Endothelial cell of umbilical vein (primary cell): ENCODE measurements at regions not wholly inside any gene's neighbourhood (a gene's known extent, or its start where the extent isn't known, plus 50 kb on each side); places are given as distances from the start of the nearest gene placed in this dataset.

ENCODE experiments used
- BruUV-seq: library from RNA; stranded (reverse); fragments of 400-500 nt; replicated peaks from 2 replicates; lab custom pipeline; 2021; lab: Mats Ljungman, UMichigan
- CTCF ChIA-PET: fragments of 300-600, 350-600 bp; sonication (Branson Sonifier 250); formaldehyde crosslinking; loops from one replicate; lab custom pipeline; 2021; ENCODE audit warnings: antibody characterized with exemption, inconsistent platforms; lab: Charles Lee
- POLR2A ChIA-PET: fragments of 300-600, 350-600 bp; sonication (Branson Sonifier 250); formaldehyde crosslinking; loops from one replicate; lab custom pipeline; 2021; ENCODE audit warnings: antibody characterized with exemption, inconsistent platforms; lab: Charles Lee
- DNase-seq: peaks from one replicate; pipeline ENCODE4 v3.0.0-alpha.2; 2011; ENCODE audit warnings: low read depth, low spot score
- FAIRE-seq: peaks from 2 replicates; lab custom pipeline; 2011; peaks lifted over from hg19 to GRCh38; lab: Jason Lieb, UNC
- H2AFZ ChIP-seq: 2 replicates; pipeline ENCODE4 v1.6.0; 2012; ENCODE audit warnings: low read depth, low read length, control low read depth, inconsistent platforms
- H3K27ac ChIP-seq: 2 replicates; pipeline ENCODE4 v1.5.1; 2011; ENCODE audit warnings: low read depth, mild to moderate bottlenecking, control low read depth, low read length, moderate library complexity; ENCODE audit not compliant: insufficient read depth
- H3K27me3 ChIP-seq, 2 experiments: 2 replicates each; pipeline versions ENCODE4 v1.6.0 to v1.6.1; 2011; ENCODE audit warnings: low read length in 2 of 2, mixed read lengths in 1 of 2; ENCODE audit not compliant: control insufficient read depth in 2 of 2, insufficient read depth in 2 of 2
- H3K36me3 ChIP-seq, 2 experiments: 2 replicates in 1 of 2; 3 replicates in 1 of 2; pipeline ENCODE4 v1.5.1; 2011; ENCODE audit warnings: low read length in 2 of 2, mild to moderate bottlenecking in 1 of 2, moderate library complexity in 1 of 2; ENCODE audit not compliant: control insufficient read depth in 2 of 2, insufficient read depth in 2 of 2; ENCODE audit errors: extremely low read depth in 1 of 2
- H3K4me1 ChIP-seq: 3 replicates; pipeline ENCODE4 v1.5.1; 2011; ENCODE audit warnings: mild to moderate bottlenecking, low read length; ENCODE audit not compliant: control insufficient read depth, insufficient read depth; ENCODE audit errors: extremely low read depth
- H3K4me2 ChIP-seq: 2 replicates; pipeline ENCODE4 v1.6.1; 2011; ENCODE audit warnings: low read length, control low read depth, mixed read lengths; ENCODE audit not compliant: insufficient read depth
- H3K4me3 ChIP-seq, 3 experiments: fragments of 200-600 bp in 1 of 3; sonication (generic), shearing (Covaris generic) in 1 of 3; replicated peaks in 1 of 3; 2 replicates each; pipeline ENCODE4 v1.5.1; 2011 to 2016; ENCODE audit warnings: control low read depth in 3 of 3, low read length in 3 of 3, mild to moderate bottlenecking in 2 of 3, inconsistent platforms in 1 of 3, low read depth in 1 of 3, moderate library complexity in 1 of 3; ENCODE audit not compliant: insufficient read depth in 1 of 3
- H3K79me2 ChIP-seq: 2 replicates; pipeline ENCODE4 v1.6.0; 2012; ENCODE audit warnings: low read length, inconsistent platforms; ENCODE audit not compliant: control insufficient read depth, insufficient read depth
- H3K9ac ChIP-seq: replicated peaks from 2 replicates; pipeline ENCODE3; 2011; ENCODE audit warnings: low read length, control low read depth; ENCODE audit not compliant: insufficient read depth; ENCODE audit errors: extremely low read depth
- H3K9me1 ChIP-seq: replicated peaks from 3 replicates; pipeline ENCODE4 v1.6.0; 2011; ENCODE audit warnings: mild to moderate bottlenecking, low read length; ENCODE audit not compliant: control insufficient read depth, insufficient read depth; ENCODE audit errors: extremely low read depth
- H3K9me3 ChIP-seq: replicated peaks from 2 replicates; pipeline ENCODE4 v1.5.1; 2012; ENCODE audit warnings: low read length, inconsistent platforms; ENCODE audit not compliant: control insufficient read depth, insufficient read depth
- H4K20me1 ChIP-seq: replicated peaks from 2 replicates; pipeline ENCODE3; 2011; ENCODE audit warnings: mild to moderate bottlenecking, low read length; ENCODE audit not compliant: control insufficient read depth, insufficient read depth; ENCODE audit errors: extremely low read depth
- CTCF ChIP-seq, 2 donors: IDR thresholded peaks; 1 replicate in 1 of 2; 2 replicates in 1 of 2; pipeline ENCODE4 v1.5.1; 2011; ENCODE audit warnings: low read length in 2 of 2, mild to moderate bottlenecking in 2 of 2, moderate library complexity in 2 of 2, control low read depth in 1 of 2, inconsistent platforms in 1 of 2, low read depth in 1 of 2; ENCODE audit not compliant: insufficient read depth in 1 of 2; ENCODE audit errors: extremely low read depth in 1 of 2
- EZH2 ChIP-seq: IDR thresholded peaks from 2 replicates; pipeline ENCODE4 v1.6.1; 2012; ENCODE audit warnings: borderline replicate concordance, low read depth, mild to moderate bottlenecking, moderate library complexity, low read length, inconsistent platforms; ENCODE audit not compliant: severe bottlenecking
- FOS ChIP-seq: IDR thresholded peaks from 2 replicates; pipeline ENCODE4 v1.6.1; 2011; ENCODE audit warnings: mild to moderate bottlenecking, low read length, moderate library complexity, borderline replicate concordance; ENCODE audit not compliant: insufficient read depth
- JUN ChIP-seq: IDR thresholded peaks from 2 replicates; pipeline ENCODE4 v1.6.1; 2011; ENCODE audit warnings: borderline replicate concordance, low read depth; ENCODE audit not compliant: insufficient read length, insufficient read depth
- MYC ChIP-seq: IDR thresholded peaks from one replicate; pipeline ENCODE4 v1.6.1; 2011; ENCODE audit warnings: mild to moderate bottlenecking, low read depth, low read length
- POLR2A ChIP-seq: IDR thresholded peaks from 2 replicates; pipeline ENCODE4 v1.6.1; 2012; ENCODE audit warnings: low read depth, mild to moderate bottlenecking, control low read depth, low read length
- POLR2AphosphoS5 ChIP-seq: IDR thresholded peaks from 2 replicates; pipeline ENCODE4 v1.6.1; 2012; ENCODE audit warnings: low read depth, mild to moderate bottlenecking, control low read depth, low read length, moderate library complexity; ENCODE audit not compliant: insufficient read depth
- dilution Hi-C: fragments of 300-500 bp; cut with MboI; formaldehyde crosslinking; loops from one replicate; pipeline ENCODE4 v1.15.0; 2019; ENCODE audit warnings: low sequenced_read_pairs; ENCODE audit not compliant: extremely low pct_ligation_motif_present
- intact Hi-C: fragments of 100-400 bp; cut with micrococcal nuclease; formaldehyde crosslinking; loops from one replicate; pipeline ENCODE4 v1.10.0; 2022

- H3K4me1 ChIP-seq: no peaks in the 10 kb centered on the region
- dilution Hi-C loops: no loop called here
- POLR2A ChIA-PET: no interaction called here
These were observed 117.1 kb upstream of the FAM13C start for GRCh38 chr10:59479426-59479825.

More at GRCh38 chr10:59479426-59479825, 117.1 kb upstream of the FAM13C start:
- Histone ChIP-seq H3K9me1 (no peaks in the 10 kb centered on the region), H3K4me2 (no peak overlapping the region), H3K79me2 (no peaks in the 10 kb centered on the region), H2AFZ (no peak overlapping the region), H3K9ac (no peak overlapping the region), H3K36me3 (no peaks in the 10 kb centered on the region), H3K9me3 (no peaks in the 10 kb centered on the region), H3K4me3 (no peak overlapping the region), H4K20me1 (no peaks in the 10 kb centered on the region), H3K27ac (no peak overlapping the region), H3K27me3 (no peaks in the 10 kb centered on the region)
- no peak for DNase-seq
- FAIRE-seq: no peak
- CTCF ChIA-PET: no interaction called here
- intact Hi-C loops: no loop called here
- BruUV-seq: no TSS peak
- TF ChIP-seq CTCF (IDR thresholded peaks at IDR 0.05; ENCODE audit: extremely low read depth in 1 of 2, insufficient read depth in 1 of 2, low read depth in 1 of 2, low read length in 2 of 2) (no peak), JUN (no peak), EZH2 (no peak), FOS (no peak), MYC (no peak), POLR2A (no peak), POLR2AphosphoS5 (no peak)
